Parathyroid adenoma (tissue), 2 donors: ENCODE measurements at regions not wholly inside any gene's neighbourhood (a gene's known extent, or its start where the extent isn't known, plus 50 kb on each side); places are given as distances from the start of the nearest gene placed in this dataset.

Experiments
- H2AFZ ChIP-seq: fragments of 300-600 bp; sonication (generic); one replicate; pipeline ENCODE4 v1.7.0; 2017; ENCODE audit warnings: antibody characterized with exemption, mild to moderate bottlenecking
- H3K27ac ChIP-seq: fragments of 300-600 bp; sonication (generic); one replicate; pipeline ENCODE4 v1.7.0; 2017
- H3K27me3 ChIP-seq: fragments of 300-600 bp; sonication (generic); one replicate; pipeline ENCODE4 v1.7.0; 2017; ENCODE audit warnings: low read length; ENCODE audit not compliant: control insufficient read depth, insufficient read depth
- H3K36me3 ChIP-seq: fragments of 300-600 bp; sonication (generic); one replicate; pipeline ENCODE4 v1.7.0; 2017; ENCODE audit warnings: low read length; ENCODE audit not compliant: control insufficient read depth, insufficient read depth
- H3K4me1 ChIP-seq: fragments of 300-600 bp; sonication (generic); one replicate; pipeline ENCODE4 v1.7.0; 2017; ENCODE audit warnings: control low read depth
- H3K4me2 ChIP-seq: fragments of 300-600 bp; sonication (generic); one replicate; pipeline ENCODE4 v1.7.0; 2017; ENCODE audit warnings: low read length
- H3K4me3 ChIP-seq: fragments of 300-600 bp; sonication (generic); one replicate; pipeline ENCODE4 v1.7.0; 2017; ENCODE audit warnings: low read depth, low read length
- H3K79me2 ChIP-seq: fragments of 300-600 bp; sonication (generic); one replicate; pipeline ENCODE4 v1.7.0; 2017; ENCODE audit warnings: control low read depth
- H3K9ac ChIP-seq: fragments of 300-600 bp; sonication (generic); one replicate; pipeline ENCODE4 v1.7.0; 2017; ENCODE audit warnings: mild to moderate bottlenecking
- H3K9me3 ChIP-seq: fragments of 300-600 bp; sonication (generic); one replicate; pipeline ENCODE4 v1.7.0; 2017; ENCODE audit warnings: low read length; ENCODE audit not compliant: control insufficient read depth
- CTCF ChIP-seq: fragments of 300-600 bp; sonication (generic); IDR thresholded peaks from one replicate; pipeline ENCODE4 v1.7.0; 2017; ENCODE audit warnings: antibody characterized with exemption, mild to moderate bottlenecking
- donor health status: primary hyperparathyroidism.

GRCh38 chr5:52177193-52177592 lies 610.5 kb upstream of the ITGA1 start:
- H3K9ac ChIP-seq: no peak overlapping the region
- H3K4me3 ChIP-seq: no peak overlapping the region
- no peak overlapping the region for H2AFZ ChIP-seq
- H3K4me2 ChIP-seq: no peak overlapping the region
- H3K4me1 ChIP-seq: no peaks in the 10 kb centered on the region
- no peak overlapping the region for H3K27ac ChIP-seq
- no peaks in the 10 kb centered on the region for H3K27me3 ChIP-seq
- no peak for TF ChIP-seq CTCF
- H3K36me3 ChIP-seq: no peaks in the 10 kb centered on the region
- no peaks in the 10 kb centered on the region for H3K79me2 ChIP-seq
- H3K9me3 ChIP-seq: no peaks in the 10 kb centered on the region

GRCh38 chr5:52181403-52181802 lies 606.3 kb upstream of the ITGA1 start:
- no peak overlapping the region for H3K9ac ChIP-seq
- no peaks in the 10 kb centered on the region for H3K4me1 ChIP-seq

GRCh38 chr5:52190737-52191136 lies 597.0 kb upstream of the ITGA1 start:
- Histone ChIP-seq H3K27me3 (no peaks in the 10 kb centered on the region), H2AFZ (no peak overlapping the region), H3K36me3 (no peaks in the 10 kb centered on the region), H3K4me2 (no peak overlapping the region), H3K4me1 (no peaks in the 10 kb centered on the region), H3K79me2 (no peaks in the 10 kb centered on the region), H3K27ac (no peak overlapping the region), H3K9ac (no peak overlapping the region), H3K9me3 (no peaks in the 10 kb centered on the region), H3K4me3 (no peak overlapping the region)
- no peak for TF ChIP-seq CTCF

More at GRCh38 chr5:52181403-52181802, 606.3 kb upstream of the ITGA1 start:
- no peak overlapping the region for H3K4me3 ChIP-seq
- no peak for TF ChIP-seq CTCF
- no peaks in the 10 kb centered on the region for H3K9me3 ChIP-seq
- H3K79me2 ChIP-seq: no peaks in the 10 kb centered on the region
- no peaks in the 10 kb centered on the region for H3K36me3 ChIP-seq
- no peak overlapping the region for H3K27ac ChIP-seq
- no peak overlapping the region for H3K4me2 ChIP-seq
- H2AFZ ChIP-seq: no peak overlapping the region
- no peaks in the 10 kb centered on the region for H3K27me3 ChIP-seq

GRCh38 chr5:52199833-52200232 lies 587.9 kb upstream of the ITGA1 start:
- H3K36me3 ChIP-seq: no peaks in the 10 kb centered on the region
- H3K4me2 ChIP-seq: no peak overlapping the region
- no peaks in the 10 kb centered on the region for H3K4me1 ChIP-seq
- no peaks in the 10 kb centered on the region for H3K79me2 ChIP-seq
- no peak overlapping the region for H3K9ac ChIP-seq
- H3K4me3 ChIP-seq: no peak overlapping the region
- no peak overlapping the region for H2AFZ ChIP-seq
- H3K27ac ChIP-seq: no peak overlapping the region
- no peaks in the 10 kb centered on the region for H3K9me3 ChIP-seq
- H3K27me3 ChIP-seq: no peaks in the 10 kb centered on the region
- no peak for TF ChIP-seq CTCF

GRCh38 chr5:52202256-52202655 lies 585.5 kb upstream of the ITGA1 start:
- Histone ChIP-seq H3K79me2 (no peaks in the 10 kb centered on the region), H3K4me3 (no peak overlapping the region), H3K9ac (no peak overlapping the region), H2AFZ (no peak overlapping the region), H3K4me2 (no peak overlapping the region), H3K27me3 (no peaks in the 10 kb centered on the region), H3K27ac (no peak overlapping the region), H3K4me1 (no peaks in the 10 kb centered on the region), H3K9me3 (no peaks in the 10 kb centered on the region), H3K36me3 (no peaks in the 10 kb centered on the region)
- TF ChIP-seq CTCF: no peak
